ENCODE measurements at regions not wholly inside any gene's neighbourhood (a gene's known extent, or its start where the extent isn't known, plus 50 kb on each side); places are given as distances from the start of the nearest gene placed in this dataset.
A peak's percentile ranks its signal among the peaks of the same experiment; 100 is the strongest.

GRCh38 chr4:128381748-128382559 is 94.3 kb upstream of the PGRMC2 start:
- no peak for DNase-seq

GRCh38 chr4:128380306-128380705 is 92.7 kb upstream of the PGRMC2 start:
- no peak for DNase-seq

GRCh38 chr4:128379860-128380259 is 92.2 kb upstream of the PGRMC2 start:
- DNase-seq: no peak

- no peak for DNase-seq
Measured at GRCh38 chr4:128378668-128379067, 91.1 kb upstream of the PGRMC2 start.

- no peak for DNase-seq
Measured at GRCh38 chr4:128376958-128377357, 89.3 kb upstream of the PGRMC2 start.

- DNase-seq: no peak
Measured at GRCh38 chr4:128376303-128376702, 88.7 kb upstream of the PGRMC2 start.

- DNase-seq: no peak
Measured at GRCh38 chr4:128373628-128374027, 86.0 kb upstream of the PGRMC2 start.

GRCh38 chr4:128371876-128372275 is 84.3 kb upstream of the PGRMC2 start:
- no peak for DNase-seq

- DNase-seq: no peak
Measured at GRCh38 chr4:128371001-128371777, 83.6 kb upstream of the PGRMC2 start.

- DNase-seq: no peak
Measured at GRCh38 chr4:128366212-128366611, 78.6 kb upstream of the PGRMC2 start.

- DNase-seq: no peak
Measured at GRCh38 chr4:128364565-128364964, 77.0 kb upstream of the PGRMC2 start.

GRCh38 chr4:128363966-128364365 is 76.4 kb upstream of the PGRMC2 start:
- no peak for DNase-seq

GRCh38 chr4:128362760-128363159 is 75.1 kb upstream of the PGRMC2 start:
- DNase-seq: no peak

- no peak for DNase-seq
Measured at GRCh38 chr4:128359422-128359821, 71.8 kb upstream of the PGRMC2 start.

- no peak for DNase-seq
Measured at GRCh38 chr4:128358913-128359279, 71.3 kb upstream of the PGRMC2 start.

GRCh38 chr4:128358231-128358912 is 70.8 kb upstream of the PGRMC2 start:
- peak; percentile 83 for DNase-seq

GRCh38 chr4:128357286-128357685 is 69.7 kb upstream of the PGRMC2 start:
- peak; percentile 45 for DNase-seq

GRCh38 chr4:128355305-128355704 is 67.7 kb upstream of the PGRMC2 start:
- DNase-seq: no peak

- DNase-seq: no peak
Measured at GRCh38 chr4:128354205-128354821, 66.7 kb upstream of the PGRMC2 start.

- DNase-seq: no peak
Measured at GRCh38 chr4:128353791-128354190, 66.2 kb upstream of the PGRMC2 start.

- no peak for DNase-seq
Measured at GRCh38 chr4:128351502-128351901, 63.9 kb upstream of the PGRMC2 start.

GRCh38 chr4:128350449-128351045 is 62.9 kb upstream of the PGRMC2 start:
- no peak for DNase-seq

- DNase-seq: no peak
Measured at GRCh38 chr4:128349921-128350320, 62.3 kb upstream of the PGRMC2 start.
